Kidney (tissue), 13 donors: ENCODE measurements at regions not wholly inside any gene's neighbourhood (a gene's known extent, or its start where the extent isn't known, plus 50 kb on each side); places are given as distances from the start of the nearest gene placed in this dataset.

Source experiments
- DNase-seq, 5 donors: peaks; one replicate each; pipeline ENCODE4 v3.0.0-alpha.2; 2013 to 2020
- FAIRE-seq: peaks from 2 replicates; lab custom pipeline; 2012; peaks lifted over from hg19 to GRCh38; lab: Jason Lieb, UNC
- H3K27ac ChIP-seq, 2 donors: one replicate each; pipeline ENCODE4 v1.7.0; 2013; ENCODE audit warnings: low read depth in 2 of 2, low read length in 2 of 2, inconsistent platforms in 1 of 2
- H3K27me3 ChIP-seq: one replicate; pipeline ENCODE4 v1.7.1; 2013; ENCODE audit warnings: low read length, inconsistent platforms; ENCODE audit not compliant: control insufficient read depth, insufficient read depth
- H3K36me3 ChIP-seq, 3 donors: one replicate each; pipeline versions ENCODE4 v1.7.0 to v1.7.1; 2013; ENCODE audit warnings: low read length in 3 of 3, control low read depth in 1 of 3, inconsistent platforms in 1 of 3; ENCODE audit not compliant: insufficient read depth in 3 of 3, control insufficient read depth in 2 of 3
- H3K4me1 ChIP-seq, 3 donors: one replicate each; pipeline versions ENCODE4 v1.7.0 to v1.7.1; 2013; ENCODE audit warnings: low read length in 3 of 3, inconsistent platforms in 1 of 3, low read depth in 1 of 3; ENCODE audit not compliant: control insufficient read depth in 2 of 3, insufficient read depth in 2 of 3
- H3K4me3 ChIP-seq, 3 donors: one replicate each; pipeline versions ENCODE4 v1.7.0 to v1.8.1; 2013; ENCODE audit warnings: low read length in 3 of 3, control low read depth in 1 of 3, inconsistent platforms in 1 of 3
- H3K9ac ChIP-seq, 3 donors: one replicate each; pipeline versions ENCODE4 v1.7.0 to v1.7.1; 2013; ENCODE audit warnings: low read length in 3 of 3, control low read depth in 1 of 3, inconsistent platforms in 1 of 3
- H3K9me3 ChIP-seq, 3 donors: one replicate each; pipeline versions ENCODE4 v1.7.0 to v1.7.1; 2013; ENCODE audit warnings: low read length in 3 of 3, control low read depth in 1 of 3, inconsistent platforms in 1 of 3; ENCODE audit not compliant: control insufficient read depth in 2 of 3, insufficient read depth in 1 of 3
- CTCF ChIP-seq: IDR thresholded peaks from 3 replicates; pipeline ENCODE4 v1.5.1; 2012; ENCODE audit warnings: mild to moderate bottlenecking, moderate library complexity, borderline replicate concordance; ENCODE audit not compliant: insufficient read depth; ENCODE audit errors: extremely low read depth
- intact Hi-C: fragments of 100-400 bp; cut with DNase I; formaldehyde crosslinking; loops from one replicate; pipeline ENCODE4 v1.11.1; 2022
- donor health status: control.
- donor health status: control.
- donor health status: control.
- donor health status: control.
- donor health status: control.
- donor health status: DM: yes; HTN: yes; CAD: no.
- donor health status: Normal renal cell carcinoma (clear cell type).

- TF ChIP-seq CTCF, result no peak
- FAIRE-seq (no peak), DNase-seq (no peak)
- H3K4me3 ChIP-seq, result no peak overlapping the region
- no peaks in the 10 kb centered on the region for H3K36me3 ChIP-seq
- no peak overlapping the region for H3K9ac ChIP-seq
- no peaks in the 10 kb centered on the region for H3K27me3 ChIP-seq
- H3K4me1 ChIP-seq, result no peaks in the 10 kb centered on the region
- intact Hi-C loops, result no loop called here
- no peak overlapping the region for H3K27ac ChIP-seq
- no peaks in the 10 kb centered on the region for H3K9me3 ChIP-seq
Observed at GRCh38 chr7:8963722-8964121, 530.3 kb downstream of the NXPH1 start.

DNA sequence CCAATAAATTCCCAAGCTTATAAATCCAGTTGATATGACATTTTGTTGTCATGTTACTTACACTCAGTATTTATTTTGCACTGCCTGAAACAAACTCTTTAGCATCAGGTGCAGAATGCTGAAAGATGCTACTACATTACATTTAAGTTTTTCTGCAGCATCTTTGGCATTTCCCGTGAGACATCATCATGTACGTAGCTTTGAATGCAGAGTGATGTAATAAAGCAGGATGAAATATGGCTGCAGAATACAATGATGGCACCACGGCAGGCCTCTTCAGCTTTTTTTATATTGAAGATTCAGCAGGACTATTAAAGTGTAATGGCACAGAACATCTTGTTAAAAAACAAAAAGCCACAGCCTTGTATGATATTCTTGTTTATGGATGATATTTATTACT is 531.8 kb downstream of the NXPH1 start:
- no peaks in the 10 kb centered on the region for H3K27me3 ChIP-seq
- H3K36me3 ChIP-seq, result no peaks in the 10 kb centered on the region
- no peak for TF ChIP-seq CTCF
- no peaks in the 10 kb centered on the region for H3K4me1 ChIP-seq
- H3K9ac ChIP-seq, result no peak overlapping the region
- no peaks in the 10 kb centered on the region for H3K9me3 ChIP-seq
- DNase-seq (no peak), FAIRE-seq (no peak)
- no peak overlapping the region for H3K4me3 ChIP-seq
- intact Hi-C loops, result no loop called here
- no peak overlapping the region for H3K27ac ChIP-seq

DNA sequence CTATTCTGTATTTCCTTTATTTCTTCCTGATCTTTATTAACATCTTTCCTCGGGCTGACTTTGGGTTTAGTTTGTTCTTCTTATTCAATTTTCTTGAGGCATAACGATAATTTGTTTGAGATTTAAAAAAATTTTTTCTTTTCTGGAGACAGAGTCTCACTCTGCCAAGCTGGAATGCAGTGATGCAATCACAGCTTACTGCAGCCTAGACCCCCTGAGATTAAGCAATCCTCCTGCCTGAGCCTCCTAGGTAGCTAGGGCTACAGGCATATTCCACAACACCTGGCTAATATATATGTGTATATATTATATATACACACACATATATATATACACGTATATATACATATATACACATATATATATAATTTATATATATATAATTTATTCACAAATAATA is 540.2 kb downstream of the NXPH1 start:
- TF ChIP-seq CTCF, result no peak
- Histone ChIP-seq H3K36me3 (no peaks in the 10 kb centered on the region), H3K27ac (no peak overlapping the region), H3K9me3 (no peaks in the 10 kb centered on the region), H3K9ac (no peak overlapping the region), H3K4me1 (no peaks in the 10 kb centered on the region), H3K27me3 (no peaks in the 10 kb centered on the region), H3K4me3 (no peak overlapping the region)
- no peak for DNase-seq
- intact Hi-C loops, result no loop called here
- no peak for FAIRE-seq

- intact Hi-C loops, result no loop called here
- Histone ChIP-seq H3K36me3 (no peaks in the 10 kb centered on the region), H3K4me3 (no peak overlapping the region), H3K9ac (no peak overlapping the region), H3K27me3 (no peaks in the 10 kb centered on the region), H3K4me1 (no peaks in the 10 kb centered on the region), H3K27ac (no peak overlapping the region), H3K9me3 (no peaks in the 10 kb centered on the region)
- DNase-seq, result no peak
- FAIRE-seq, result no peak
- TF ChIP-seq CTCF, result no peak
Observed at GRCh38 chr7:8975681-8976080, 542.3 kb downstream of the NXPH1 start.
